H1 (cell line): ENCODE measurements at regions not wholly inside any gene's neighbourhood (a gene's known extent, or its start where the extent isn't known, plus 50 kb on each side); places are given as distances from the start of the nearest gene placed in this dataset.

Source experiments
- CTCF ChIA-PET: fragments of 300-600 bp; sonication (Branson Sonifier 250); formaldehyde crosslinking; loops from one replicate; lab custom pipeline; 2021; ENCODE audit not compliant: partially characterized antibody; lab: Charles Lee
- POLR2A ChIA-PET: fragments of 300-600 bp; sonication (Branson Sonifier 250); formaldehyde crosslinking; loops from one replicate; lab custom pipeline; 2021; ENCODE audit warnings: inconsistent platforms; ENCODE audit not compliant: partially characterized antibody; lab: Charles Lee
- DNase-seq, 2 experiments: peaks; one replicate each; pipeline versions ENCODE4 v3.0.0 to v3.0.0-alpha.2; 2010 to 2022; ENCODE audit warnings: low spot score in 2 of 2, low read depth in 1 of 2, mixed read lengths in 1 of 2
- FAIRE-seq: peaks from 2 replicates; lab custom pipeline; 2011; peaks lifted over from hg19 to GRCh38; lab: Jason Lieb, UNC
- H2AFZ ChIP-seq: 2 replicates; pipeline ENCODE4 v1.8.1; 2012; ENCODE audit warnings: low read length, inconsistent platforms
- H2AK5ac ChIP-seq: 2 replicates; pipeline ENCODE4 v1.6.1; 2013; ENCODE audit warnings: low read depth, low read length
- H2BK120ac ChIP-seq: replicated peaks from 2 replicates; pipeline ENCODE3; 2013; ENCODE audit warnings: low read depth, low read length, inconsistent platforms
- H2BK12ac ChIP-seq: 2 replicates; pipeline ENCODE4 v1.6.1; 2013; ENCODE audit warnings: low read depth, low read length
- H2BK15ac ChIP-seq: 2 replicates; pipeline ENCODE4 v1.6.1; 2013; ENCODE audit warnings: low read length
- H2BK20ac ChIP-seq: 2 replicates; pipeline ENCODE4 v1.6.1; 2013; ENCODE audit warnings: low read length
- H2BK5ac ChIP-seq: 2 replicates; pipeline ENCODE4 v1.6.1; 2013; ENCODE audit warnings: low read depth, low read length
- H3K14ac ChIP-seq: 2 replicates; pipeline ENCODE4 v1.6.1; 2013; ENCODE audit warnings: inconsistent platforms; ENCODE audit not compliant: insufficient read length
- H3K18ac ChIP-seq: 2 replicates; pipeline ENCODE4 v1.6.1; 2013; ENCODE audit warnings: low read length; ENCODE audit errors: extremely low read depth
- H3K23ac ChIP-seq: 2 replicates; pipeline ENCODE4 v1.6.1; 2013; ENCODE audit warnings: inconsistent platforms; ENCODE audit not compliant: insufficient read length
- H3K23me2 ChIP-seq: 2 replicates; pipeline ENCODE4 v1.6.1; 2013; ENCODE audit warnings: low read depth, low read length
- H3K27ac ChIP-seq: 2 replicates; pipeline ENCODE4 v1.6.1; 2011; ENCODE audit warnings: low read depth, low read length, inconsistent platforms
- H3K27me3 ChIP-seq, 4 experiments: replicated peaks in 1 of 4; 1 replicate in 1 of 4; 2 replicates in 3 of 4; pipeline versions ENCODE4 v1.6.1 to v1.8.1; 2011 to 2013; ENCODE audit warnings: low read length in 3 of 4, mild to moderate bottlenecking in 3 of 4, inconsistent platforms in 2 of 4, mixed read lengths in 2 of 4, moderate library complexity in 1 of 4; ENCODE audit not compliant: control insufficient read depth in 3 of 4, insufficient read depth in 3 of 4; ENCODE audit errors: extremely low read depth in 1 of 4
- H3K36me3 ChIP-seq, 4 experiments: 2 replicates each; pipeline versions ENCODE4 v1.6.1 to v1.8.1; 2011 to 2013; ENCODE audit warnings: mild to moderate bottlenecking in 4 of 4, low read length in 3 of 4, moderate library complexity in 2 of 4, control low read depth in 1 of 4, inconsistent platforms in 1 of 4; ENCODE audit not compliant: insufficient read depth in 4 of 4, control insufficient read depth in 2 of 4
- H3K4ac ChIP-seq: replicated peaks from 2 replicates; pipeline ENCODE3; 2013; ENCODE audit warnings: low read length, low read depth, mixed read lengths, inconsistent platforms; ENCODE audit not compliant: insufficient read length
- H3K4me1 ChIP-seq, 4 experiments: replicated peaks in 1 of 4; 1 replicate in 1 of 4; 2 replicates in 3 of 4; pipeline versions ENCODE4 v1.6.1 to v1.8.1; 2011 to 2013; ENCODE audit warnings: low read length in 3 of 4, inconsistent platforms in 2 of 4, mixed read lengths in 1 of 4; ENCODE audit not compliant: insufficient read depth in 4 of 4, control insufficient read depth in 3 of 4
- H3K4me2 ChIP-seq, 2 experiments: 2 replicates each; pipeline versions ENCODE4 v1.6.1 to v1.8.1; 2011 to 2013; ENCODE audit warnings: low read depth in 2 of 2, low read length in 2 of 2, control low read depth in 1 of 2, inconsistent platforms in 1 of 2, mild to moderate bottlenecking in 1 of 2; ENCODE audit not compliant: insufficient read depth in 1 of 2
- H3K4me3 ChIP-seq, 4 experiments: fragments of 200-600, 300-600 bp in 1 of 4; sonication (generic), shearing (Covaris generic), sonication (Bioruptor Twin) in 1 of 4; 2 replicates each; pipeline versions ENCODE4 v1.5.1 to v1.8.1; 2011 to 2016; ENCODE audit warnings: low read length in 4 of 4, low read depth in 3 of 4, control low read depth in 2 of 4, inconsistent platforms in 2 of 4, mild to moderate bottlenecking in 2 of 4, mixed read lengths in 1 of 4, moderate library complexity in 1 of 4; ENCODE audit not compliant: insufficient read depth in 2 of 4; ENCODE audit errors: extremely low read depth in 1 of 4
- H3K56ac ChIP-seq: replicated peaks from 2 replicates; pipeline ENCODE3; 2013; ENCODE audit warnings: low read depth, mild to moderate bottlenecking, mixed read lengths, low read length, inconsistent platforms; ENCODE audit not compliant: insufficient read length
- H3K79me1 ChIP-seq: 2 replicates; pipeline ENCODE4 v1.6.1; 2013; ENCODE audit warnings: low read depth, low read length, control low read depth
- H3K79me2 ChIP-seq, 2 experiments: 2 replicates each; pipeline versions ENCODE4 v1.6.1 to v1.8.1; 2012 to 2013; ENCODE audit warnings: low read length in 2 of 2, mild to moderate bottlenecking in 2 of 2, inconsistent platforms in 1 of 2; ENCODE audit not compliant: insufficient read depth in 2 of 2, control insufficient read depth in 1 of 2
- H3K9ac ChIP-seq, 4 experiments: replicated peaks in 1 of 4; 1 replicate in 1 of 4; 2 replicates in 3 of 4; pipeline versions ENCODE4 v1.6.1 to v1.8.1; 2011 to 2013; ENCODE audit warnings: low read depth in 3 of 4, low read length in 3 of 4, control low read depth in 2 of 4, mild to moderate bottlenecking in 2 of 4, moderate library complexity in 2 of 4, inconsistent platforms in 1 of 4; ENCODE audit errors: extremely low read depth in 1 of 4
- H3K9me3 ChIP-seq, 2 experiments: 2 replicates each; pipeline versions ENCODE4 v1.6.1 to v1.8.1; 2012 to 2013; ENCODE audit warnings: mild to moderate bottlenecking in 2 of 2, moderate library complexity in 2 of 2, control low read depth in 1 of 2, inconsistent platforms in 1 of 2, low read depth in 1 of 2, low read length in 1 of 2, mixed read lengths in 1 of 2; ENCODE audit not compliant: insufficient read depth in 2 of 2
- H4K20me1 ChIP-seq, 2 experiments: replicated peaks in 1 of 2; 2 replicates each; pipeline versions ENCODE3 to v1.8.1; 2011 to 2013; ENCODE audit warnings: inconsistent platforms in 2 of 2, low read length in 2 of 2, mild to moderate bottlenecking in 1 of 2; ENCODE audit not compliant: insufficient read depth in 2 of 2, control insufficient read depth in 1 of 2
- H4K5ac ChIP-seq: 2 replicates; pipeline ENCODE4 v1.6.1; 2013; ENCODE audit warnings: low read length, low read depth, mixed read lengths, inconsistent platforms; ENCODE audit not compliant: insufficient read length
- H4K8ac ChIP-seq: 2 replicates; pipeline ENCODE4 v1.8.0; 2013; ENCODE audit warnings: mild to moderate bottlenecking, moderate library complexity, low read length, inconsistent platforms; ENCODE audit not compliant: insufficient read depth; ENCODE audit errors: extremely low read depth
- H4K91ac ChIP-seq: replicated peaks from 2 replicates; pipeline ENCODE3; 2013; ENCODE audit warnings: low read length, mixed read lengths, inconsistent platforms; ENCODE audit not compliant: insufficient read length
- CEBPB ChIP-seq: IDR thresholded peaks from 2 replicates; pipeline ENCODE4 v1.6.1; 2012; ENCODE audit warnings: low read depth, low read length
- CHD2 ChIP-seq: IDR thresholded peaks from 2 replicates; pipeline ENCODE4 v1.6.1; 2012; ENCODE audit warnings: low read length, improper control_type of control experiment
- MAFK ChIP-seq: IDR thresholded peaks from 2 replicates; pipeline ENCODE4 v1.6.1; 2012; ENCODE audit warnings: low read depth, mild to moderate bottlenecking, improper control_type of control experiment, low read length
- PHF8 ChIP-seq: fragments of 200-600 bp; sonication (generic); conservative IDR thresholded peaks from 2 replicates; pipeline ENCODE4 v1.7.1; 2012; ENCODE audit warnings: low read depth, mild to moderate bottlenecking, inconsistent platforms, low read length, moderate library complexity
- POLR2A ChIP-seq, 2 experiments: IDR thresholded peaks; 1 replicate in 1 of 2; 2 replicates in 1 of 2; pipeline ENCODE4 v1.6.1; 2011; ENCODE audit warnings: low read depth in 2 of 2, low read length in 2 of 2, mild to moderate bottlenecking in 2 of 2; ENCODE audit errors: control extremely low read depth in 1 of 2
- RXRA ChIP-seq: IDR thresholded peaks from 2 replicates; pipeline ENCODE4 v1.6.1; 2011; ENCODE audit warnings: low read depth, mild to moderate bottlenecking, low read length, moderate library complexity; ENCODE audit not compliant: insufficient read depth
- SP1 ChIP-seq: IDR thresholded peaks from 2 replicates; pipeline ENCODE4 v1.6.1; 2011; ENCODE audit warnings: low read depth, low read length
- SP4 ChIP-seq: IDR thresholded peaks from 2 replicates; pipeline ENCODE4 v1.6.1; 2012; ENCODE audit warnings: low read length, inconsistent platforms
- TAF7 ChIP-seq: optimal IDR thresholded peaks from 2 replicates; pipeline ENCODE3; 2011; ENCODE audit warnings: low read depth, mild to moderate bottlenecking, inconsistent platforms, low read length, moderate library complexity, borderline replicate concordance
- TBP ChIP-seq: IDR thresholded peaks from 2 replicates; pipeline ENCODE4 v1.6.1; 2011; ENCODE audit warnings: low read depth, low read length, improper control_type of control experiment
- TCF12 ChIP-seq: IDR thresholded peaks from 2 replicates; pipeline ENCODE4 v1.6.1; 2011; ENCODE audit warnings: low read depth, mild to moderate bottlenecking, low read length
- YY1 ChIP-seq: IDR thresholded peaks from 2 replicates; pipeline ENCODE4 v1.6.1; 2011; ENCODE audit warnings: low read depth, mild to moderate bottlenecking, low read length
- WGBS, 2 experiments: shearing (Covaris generic) in 1 of 2; methylation state at CpG; one replicate each; pipeline versions ENCODE4 v1.1.6 to v1.1.7; 2013 to 2015; ENCODE audit warnings: low lambda C conversion rate in 2 of 2, mixed read lengths in 2 of 2, inconsistent platforms in 1 of 2, low coverage in 1 of 2, missing lambda C conversion rate in 1 of 2; ENCODE audit not compliant: insufficient replicate concordance in 2 of 2, insufficient coverage in 1 of 2, insufficient read length in 1 of 2; ENCODE audit errors: extremely low coverage in 1 of 2, missing lambda C conversion rate in 1 of 2; 5-methylcytosine and 5-hydroxymethylcytosine counted together
- TF ChIP-seq, protein P1 (sequence below), 3 experiments: IDR thresholded peaks; 1 replicate in 2 of 3; 2 replicates in 1 of 3; pipeline versions ENCODE4 v1.5.1 to v1.6.1; 2011; ENCODE audit warnings: low read length in 3 of 3, mild to moderate bottlenecking in 3 of 3, inconsistent platforms in 2 of 3, low read depth in 1 of 3, moderate library complexity in 1 of 3; ENCODE audit not compliant: insufficient read depth in 1 of 3; ENCODE audit errors: control extremely low read depth in 1 of 3

DNA sequence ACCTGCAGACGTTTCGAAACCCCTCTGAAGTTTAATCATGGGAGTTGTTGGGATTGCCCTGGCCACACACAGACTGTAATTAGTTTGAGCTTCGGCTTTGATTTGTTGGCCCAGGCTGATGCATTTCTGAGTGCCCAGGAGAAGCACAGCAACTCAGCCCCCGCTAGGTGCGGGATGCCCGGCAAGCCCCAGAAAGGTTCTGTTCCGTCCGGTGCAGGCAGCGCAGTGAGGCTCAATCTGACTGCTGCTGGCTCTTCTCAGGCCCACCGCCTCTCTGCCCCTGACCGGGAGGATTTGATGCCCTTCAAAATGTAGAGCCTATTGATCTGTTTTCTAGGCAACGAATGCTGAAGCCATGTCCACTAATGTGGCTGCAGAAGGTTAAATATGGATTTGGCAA lies 73.4 kb upstream of the TAF11L2 start:
- Histone ChIP-seq H3K14ac (no peak overlapping the region), H4K91ac (no peak overlapping the region), H3K4ac (no peak overlapping the region), H3K23me2 (no peaks in the 10 kb centered on the region), H3K27me3 (no peaks in the 10 kb centered on the region), H3K9ac (no peak overlapping the region), H3K4me2 (no peak overlapping the region), H3K4me1 (peaks cover 0 to 3% (median 1%) of the 10 kb centered on the region in 4 experiments; a peak in 2 of 7 replicates), H2AK5ac (no peak overlapping the region), H2BK12ac (no peak overlapping the region), H4K20me1 (no peaks in the 10 kb centered on the region), H2BK120ac (no peak overlapping the region), H3K4me3 (no peak overlapping the region), H3K79me1 (no peaks in the 10 kb centered on the region), H2BK5ac (no peak overlapping the region), H3K79me2 (no peaks in the 10 kb centered on the region), H3K18ac (no peak overlapping the region), H3K27ac (no peak overlapping the region), H2BK20ac (peak overlapping the region; percentile 23; the same call in 1 of the 2 replicates), H2AFZ (0 out of 2 replicates have a peak overlapping the region, but pooled peaks have one; percentile 11), H2BK15ac (no peak overlapping the region), H3K56ac (no peak overlapping the region), H3K9me3 (no peaks in the 10 kb centered on the region), H4K8ac (no peak overlapping the region), H4K5ac (no peak overlapping the region), H3K23ac (no peak overlapping the region), H3K36me3 (no peaks in the 10 kb centered on the region)
- POLR2A ChIA-PET = no interaction called here
- CTCF ChIA-PET = interaction anchor here (0.5 to 1.0 kb wide), 2 partner anchors 23 to 170 kb away, joined by 3 to 4 read pairs; no protein-coding TSS in a partner anchor
- FAIRE-seq (no peak), DNase-seq (no peak)
- 87% methylated on average over 12 of the region's 12 CpGs; no CpG with 5 or more reads in 1 of the 2 experiments for WGBS, 2 experiments
- TF ChIP-seq SP1 (no peak), TCF12 (no peak), PHF8 (no peak), CEBPB (no peak), CHD2 (no peak), MAFK (no peak), TAF7 (no peak), TBP (no peak), POLR2A (IDR thresholded peaks at IDR 0.05; ENCODE audit: control extremely low read depth in 1 of 2, low read depth in 2 of 2, low read length in 2 of 2) (no peak), RXRA (no peak), SP4 (no peak), YY1 (no peak)
- TF ChIP-seq, protein P1, sequence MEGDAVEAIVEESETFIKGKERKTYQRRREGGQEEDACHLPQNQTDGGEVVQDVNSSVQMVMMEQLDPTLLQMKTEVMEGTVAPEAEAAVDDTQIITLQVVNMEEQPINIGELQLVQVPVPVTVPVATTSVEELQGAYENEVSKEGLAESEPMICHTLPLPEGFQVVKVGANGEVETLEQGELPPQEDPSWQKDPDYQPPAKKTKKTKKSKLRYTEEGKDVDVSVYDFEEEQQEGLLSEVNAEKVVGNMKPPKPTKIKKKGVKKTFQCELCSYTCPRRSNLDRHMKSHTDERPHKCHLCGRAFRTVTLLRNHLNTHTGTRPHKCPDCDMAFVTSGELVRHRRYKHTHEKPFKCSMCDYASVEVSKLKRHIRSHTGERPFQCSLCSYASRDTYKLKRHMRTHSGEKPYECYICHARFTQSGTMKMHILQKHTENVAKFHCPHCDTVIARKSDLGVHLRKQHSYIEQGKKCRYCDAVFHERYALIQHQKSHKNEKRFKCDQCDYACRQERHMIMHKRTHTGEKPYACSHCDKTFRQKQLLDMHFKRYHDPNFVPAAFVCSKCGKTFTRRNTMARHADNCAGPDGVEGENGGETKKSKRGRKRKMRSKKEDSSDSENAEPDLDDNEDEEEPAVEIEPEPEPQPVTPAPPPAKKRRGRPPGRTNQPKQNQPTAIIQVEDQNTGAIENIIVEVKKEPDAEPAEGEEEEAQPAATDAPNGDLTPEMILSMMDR (IDR thresholded peaks at IDR 0.05; ENCODE audit: control extremely low read depth in 1 of 3, insufficient read depth in 1 of 3, low read depth in 1 of 3, low read length in 3 of 3) = no peak
